ENCODE measurements at regions not wholly inside any gene's neighbourhood (a gene's known extent, or its start where the extent isn't known, plus 50 kb on each side); places are given as distances from the start of the nearest gene placed in this dataset.

GRCh38 chr3:87856126-87856525 is 202.7 kb downstream of the CGGBP1 start:
- Histone ChIP-seq H4K5ac (ENCODE audit: insufficient read length, low read depth, low read length) (no peak overlapping the region), H3K23ac (ENCODE audit: insufficient read length, low read depth, low read length) (no peak overlapping the region), H4K91ac (ENCODE audit: insufficient read length, low read depth, low read length) (no peak overlapping the region), H3T11ph (ENCODE audit: low read length) (no peak overlapping the region), H3K56ac (ENCODE audit: insufficient read length, low read depth, low read length) (no peak overlapping the region), H3K23me2 (ENCODE audit: insufficient read length, low read depth, low read length, poor library complexity, severe bottlenecking) (no peaks in the 10 kb centered on the region), H4K8ac (replicated peaks; ENCODE audit: insufficient read length, low read depth, low read length) (no peak overlapping the region), H2BK5ac (ENCODE audit: insufficient read length, low read length) (no peak overlapping the region), H3K27me3 (ENCODE audit: insufficient read depth, low read length) (no peaks in the 10 kb centered on the region), H3K18ac (ENCODE audit: insufficient read length, low read depth, low read length) (no peak overlapping the region), H2AK5ac (ENCODE audit: insufficient read length, low read length) (no peak overlapping the region), H2BK120ac (ENCODE audit: low read depth, low read length, poor library complexity, severe bottlenecking) (no peak overlapping the region), H2BK20ac (ENCODE audit: low read depth, low read length, poor library complexity, severe bottlenecking) (no peak overlapping the region), H3K9me3 (ENCODE audit: control insufficient read depth, low read depth, low read length) (no peaks in the 10 kb centered on the region), H2AFZ (ENCODE audit: low read length) (no peak overlapping the region), H3K4me1 (ENCODE audit: insufficient read depth, low read length) (no peaks in the 10 kb centered on the region), H4K20me1 (ENCODE audit: control insufficient read depth, insufficient read depth, insufficient read length) (no peaks in the 10 kb centered on the region), H3K9ac (ENCODE audit: extremely low read depth, insufficient read length, low read length) (no peak overlapping the region), H3K27ac (ENCODE audit: insufficient read length, low read depth, low read length) (no peak overlapping the region), H2BK15ac (ENCODE audit: low read depth, low read length) (no peak overlapping the region), H3K14ac (ENCODE audit: insufficient read depth, low read length) (no peak overlapping the region), H3K79me1 (ENCODE audit: insufficient read depth, low read depth, low read length, poor library complexity, severe bottlenecking) (no peaks in the 10 kb centered on the region), H3K79me2 (ENCODE audit: insufficient read depth, low read length) (no peaks in the 10 kb centered on the region), H3K4me2 (ENCODE audit: insufficient read depth, insufficient read length, low read length) (no peak overlapping the region), H3K4ac (ENCODE audit: low read depth, low read length) (no peak overlapping the region), H2BK12ac (ENCODE audit: insufficient read length, low read depth, low read length) (no peak overlapping the region)
- DNase-seq = no peak
- Mint-ChIP-seq H3K4me3 (no peak overlapping the region), H3K9me3 (no peaks in the 10 kb centered on the region; a peak in 1 of 5 replicates), H3K4me1 (no peaks in the 10 kb centered on the region), H3K27ac (no peak overlapping the region), H3K27me3 (ENCODE audit: low read depth) (no peaks in the 10 kb centered on the region), H3K36me3 (ENCODE audit: insufficient read depth in 1 of 3, low read depth in 3 of 3) (no peaks in the 10 kb centered on the region)
- TF ChIP-seq CTCF (conservative IDR thresholded peaks at IDR 0.05) = no peak
- WGBS (ENCODE audit: extremely low coverage, insufficient read length, low lambda C conversion rate) = no CpG with 5 or more reads among the region's 1 CpG

All from H9 (cell line).